GM19238 (cell line): ENCODE measurements at regions not wholly inside any gene's neighbourhood (a gene's known extent, or its start where the extent isn't known, plus 50 kb on each side); places are given as distances from the start of the nearest gene placed in this dataset.

Experiments used
- DNase-seq: peaks from one replicate; pipeline ENCODE4 v3.0.0; 2011; ENCODE audit warnings: low spot score; ENCODE audit not compliant: insufficient read length

DNA sequence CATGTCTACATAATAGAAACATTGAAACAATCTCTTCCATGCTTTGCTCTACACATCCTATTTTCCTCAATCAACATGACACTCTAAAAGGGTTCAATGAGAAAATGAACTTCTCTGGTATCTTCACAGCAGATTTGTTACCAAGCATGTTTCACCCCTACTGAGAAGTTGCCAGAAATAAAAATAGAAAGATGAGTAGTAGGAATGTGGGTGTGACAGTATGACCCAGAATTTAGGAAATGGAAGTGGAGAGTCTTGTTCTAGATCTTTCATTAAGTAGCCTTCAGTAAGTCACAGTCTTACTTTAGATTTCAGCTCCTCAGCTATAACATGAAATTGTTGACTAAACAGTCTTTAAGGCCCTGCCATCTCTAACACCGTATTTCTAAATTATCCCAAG is 581.8 kb downstream of the EFNA5 start:
- no peak for DNase-seq

- DNase-seq: no peak
These were observed 585.2 kb downstream of the EFNA5 start for GRCh38 chr5:107085572-107085971.

DNA sequence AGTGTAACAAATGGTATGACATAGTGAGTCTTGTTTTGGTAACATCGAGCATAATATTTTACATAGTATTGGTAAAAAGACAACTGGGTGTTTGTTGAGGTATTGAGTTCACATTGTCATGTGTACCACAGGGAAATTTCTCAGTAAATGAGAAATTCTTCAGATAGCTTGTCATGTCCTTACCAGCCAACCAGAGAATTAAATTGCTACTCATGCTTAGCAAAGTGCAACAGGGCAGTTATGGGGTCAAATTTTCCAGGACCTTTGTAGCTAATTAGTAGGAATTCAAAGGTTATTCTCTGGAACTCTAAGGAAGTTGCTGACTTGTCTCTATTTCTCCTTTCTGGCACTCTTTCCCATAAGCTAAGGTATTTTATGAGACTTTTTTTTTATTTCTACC is 595.7 kb downstream of the EFNA5 start:
- DNase-seq: no peak

- DNase-seq: no peak
These were observed 597.8 kb downstream of the EFNA5 start for GRCh38 chr5:107072967-107073366.

DNA sequence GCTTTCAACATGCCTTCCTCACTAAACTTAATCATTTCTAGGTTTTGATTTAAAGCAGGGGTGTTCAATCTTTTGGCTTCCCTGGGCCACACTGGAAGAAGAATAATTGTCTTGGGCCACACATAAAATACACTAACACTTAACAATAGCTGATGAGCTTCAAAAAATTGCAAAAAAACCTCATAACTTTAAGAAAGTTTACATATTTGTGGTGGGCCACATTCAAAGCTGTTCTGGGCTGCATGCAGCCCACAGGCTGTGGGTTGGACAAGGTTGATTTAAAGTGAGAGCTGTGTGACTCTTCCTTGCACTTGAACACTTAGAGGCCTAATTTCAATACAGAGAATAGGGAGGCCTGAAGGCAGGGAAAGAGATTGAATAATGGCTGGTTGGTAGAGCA is 598.3 kb downstream of the EFNA5 start:
- DNase-seq: no peak

DNA sequence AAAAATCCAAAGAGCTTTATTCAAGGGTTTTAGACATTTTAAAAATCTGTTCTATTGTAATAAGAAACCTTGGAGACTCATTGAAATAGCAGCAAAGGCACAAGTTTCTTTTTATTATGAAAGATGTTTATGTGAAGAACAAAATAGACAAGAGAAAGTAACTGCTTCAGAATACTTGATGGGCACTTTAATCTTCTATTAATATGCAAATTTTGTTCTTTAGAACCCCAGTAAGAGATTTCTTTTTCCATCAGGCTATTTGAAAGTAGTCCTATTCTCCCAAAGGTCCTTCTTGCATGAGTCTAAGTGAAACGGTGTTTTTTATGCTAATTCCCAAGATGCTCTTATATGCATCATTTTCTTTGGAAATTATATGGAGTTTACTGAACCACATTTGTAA is 602.0 kb downstream of the EFNA5 start:
- no peak for DNase-seq

GRCh38 chr5:107067395-107067794 is 603.3 kb downstream of the EFNA5 start:
- DNase-seq: no peak

GRCh38 chr5:107063511-107063910 is 607.2 kb downstream of the EFNA5 start:
- DNase-seq: no peak

DNA sequence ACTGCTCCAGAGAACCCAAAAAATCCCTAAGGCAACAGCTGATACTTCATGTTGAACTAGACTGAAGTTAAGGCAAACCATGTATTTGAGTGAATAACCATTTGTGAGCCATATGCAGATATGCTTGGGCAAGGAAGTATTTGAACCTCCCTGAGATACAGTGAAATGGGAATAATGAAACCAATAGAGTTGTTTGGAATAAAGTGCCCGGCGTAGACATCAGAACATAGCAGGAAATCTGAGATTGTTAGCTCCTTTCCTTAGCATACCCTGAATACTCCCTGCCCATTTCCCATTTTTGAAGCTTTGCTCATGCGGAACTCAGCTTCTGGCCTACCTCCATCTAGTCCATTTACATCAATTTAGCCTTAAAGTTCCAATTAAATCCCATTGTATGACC is 611.9 kb downstream of the EFNA5 start:
- no peak for DNase-seq

GRCh38 chr5:107058235-107058634 is 612.5 kb downstream of the EFNA5 start:
- no peak for DNase-seq

DNA sequence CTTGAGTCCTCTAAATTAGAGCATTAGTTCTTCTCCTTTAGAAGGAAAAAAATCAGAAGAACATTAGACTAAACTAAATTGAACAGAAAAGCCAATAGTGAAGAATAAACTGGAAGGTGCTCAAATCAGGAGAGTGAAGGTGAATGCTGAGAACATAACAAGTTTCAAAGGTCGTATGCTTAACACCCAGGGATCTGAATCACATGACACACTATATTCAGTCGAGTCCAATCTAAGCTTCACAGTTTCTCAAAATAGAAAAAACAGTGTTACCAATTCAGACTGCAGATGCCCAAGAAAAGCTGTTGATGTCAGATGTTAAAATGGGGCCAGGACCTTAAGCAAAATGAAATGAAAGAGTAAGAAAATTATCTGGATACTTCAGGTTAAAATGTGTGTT is 614.5 kb downstream of the EFNA5 start:
- no peak for DNase-seq

GRCh38 chr5:107047048-107047447 is 623.7 kb downstream of the EFNA5 start:
- DNase-seq: no peak

- no peak for DNase-seq
These were observed 627.1 kb downstream of the EFNA5 start for GRCh38 chr5:107043665-107044064.

GRCh38 chr5:107040907-107041306 is 629.8 kb downstream of the EFNA5 start:
- DNase-seq: no peak

GRCh38 chr5:107032629-107033028 is 638.1 kb downstream of the EFNA5 start:
- no peak for DNase-seq

GRCh38 chr5:107028938-107029337 is 641.8 kb downstream of the EFNA5 start:
- DNase-seq: no peak

DNA sequence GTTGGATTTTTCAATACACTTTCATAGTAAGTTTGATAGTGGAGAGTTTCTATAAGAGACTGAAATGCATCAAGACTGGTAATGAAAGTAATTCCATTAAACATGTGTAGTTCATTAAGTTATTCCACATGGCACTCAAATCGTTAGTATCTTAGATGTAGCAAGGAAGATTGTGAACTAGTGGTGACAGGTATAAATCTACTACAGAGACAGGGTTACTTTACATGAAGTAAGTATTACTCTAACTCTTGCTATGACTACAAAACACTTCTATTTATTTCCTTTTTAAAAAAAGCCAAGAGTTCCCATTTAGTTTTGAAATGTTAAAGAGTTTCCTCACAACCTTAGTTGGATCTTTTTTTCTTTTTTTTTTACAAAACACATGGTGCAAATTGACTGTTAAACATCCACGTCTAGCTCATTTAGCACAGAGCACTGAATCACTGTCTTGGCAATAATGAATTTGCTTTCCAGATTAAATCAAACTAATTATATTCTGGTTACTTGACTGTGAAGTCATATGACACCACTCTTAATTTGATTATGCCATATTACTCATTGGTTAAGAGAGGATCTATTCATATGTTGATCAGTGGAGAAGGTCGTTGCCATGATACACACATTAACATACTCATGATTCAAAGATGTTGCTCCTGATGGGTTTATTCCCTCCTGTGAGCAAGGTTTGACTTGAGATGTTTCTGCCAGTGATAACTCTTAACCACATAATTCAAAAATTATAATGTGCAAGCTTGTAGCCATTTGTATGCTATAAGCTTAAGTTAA is 644.8 kb downstream of the EFNA5 start:
- no peak for DNase-seq

DNA sequence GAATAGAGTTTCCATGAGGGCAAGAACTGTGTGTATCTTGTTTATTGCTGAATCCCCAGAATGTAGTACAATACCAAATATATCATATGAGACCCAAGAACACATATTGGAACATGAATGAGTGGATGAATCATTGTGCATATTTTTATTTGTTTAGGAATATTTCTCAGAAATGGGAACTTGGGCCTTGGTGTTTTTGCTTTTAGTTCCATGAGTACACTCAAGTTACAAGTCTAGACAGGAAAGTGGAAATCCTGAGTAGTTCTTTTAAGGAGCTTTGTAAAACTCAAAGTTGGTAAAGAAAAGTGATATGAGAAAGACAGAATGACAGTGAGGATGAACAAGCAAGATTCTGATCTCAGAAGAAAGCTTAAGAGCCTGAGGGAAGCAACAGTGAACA is 647.0 kb downstream of the EFNA5 start:
- no peak for DNase-seq

GRCh38 chr5:107021575-107021974 is 649.2 kb downstream of the EFNA5 start:
- DNase-seq: no peak

DNA sequence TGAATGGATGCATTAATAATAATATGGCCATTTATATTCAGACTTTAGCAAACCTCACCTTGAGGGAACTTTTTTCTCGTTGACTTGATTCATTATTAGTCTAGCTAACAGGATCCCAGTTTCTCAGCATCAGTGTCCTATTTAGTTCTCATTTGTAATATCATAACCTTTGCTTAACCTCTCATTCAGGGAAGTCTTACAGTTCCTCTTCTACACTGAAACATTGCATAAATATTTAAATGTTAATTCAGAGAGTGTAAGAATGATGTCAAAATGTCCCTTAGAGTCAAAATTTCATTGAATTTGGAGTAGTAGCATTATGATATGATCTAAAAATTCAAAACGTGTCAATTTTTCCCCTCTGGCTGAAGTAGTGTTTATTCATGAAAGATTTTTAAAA is 650.1 kb downstream of the EFNA5 start:
- DNase-seq: no peak

DNA sequence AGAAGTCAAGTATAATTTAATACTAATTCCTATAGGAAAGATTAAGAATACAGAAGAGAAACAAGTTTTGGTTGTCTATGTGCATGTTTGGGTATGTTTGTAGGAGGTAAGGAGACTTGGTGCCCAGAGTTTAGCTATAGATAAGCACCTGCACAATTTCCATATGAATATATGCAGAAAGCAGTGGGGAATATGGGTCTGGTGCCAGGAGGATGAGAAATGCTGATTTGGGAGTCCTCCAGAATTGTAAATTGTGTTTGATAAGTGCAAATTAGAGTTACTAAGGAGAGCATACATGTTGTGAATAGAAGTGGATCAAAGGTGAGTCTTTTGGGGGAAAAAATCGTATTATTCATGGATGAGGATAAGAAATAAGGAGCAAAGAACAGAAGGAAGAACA is 653.1 kb downstream of the EFNA5 start:
- DNase-seq: no peak

GRCh38 chr5:107012371-107012770 is 658.4 kb downstream of the EFNA5 start:
- no peak for DNase-seq

- no peak for DNase-seq
These were observed 659.1 kb downstream of the EFNA5 start for GRCh38 chr5:107011605-107012004.

- no peak for DNase-seq
These were observed 660.7 kb downstream of the EFNA5 start for GRCh38 chr5:107010060-107010459.
